Activated CD4-positive, alpha-beta T cell treated with anti-CD3 and anti-CD28 coated beads, Interleukin-2, Interleukin-4, amounts not matched to agents 100 ng/mL and 50 ng/mL, durations not matched to agents 16 hours and 8 hours (primary cell): ENCODE measurements at regions not wholly inside any gene's neighbourhood (a gene's known extent, or its start where the extent isn't known, plus 50 kb on each side); places are given as distances from the start of the nearest gene placed in this dataset.
"Not testable (repeated sequence)": the region's sequence is repeated elsewhere in the genome, so short reads cannot be mapped to it uniquely, and the experiment has no call there.

ENCODE experiments used
- DNase-seq: peaks from one replicate; pipeline ENCODE4 v3.0.0-alpha.2; 2020; ENCODE audit warnings: low spot score

DNA sequence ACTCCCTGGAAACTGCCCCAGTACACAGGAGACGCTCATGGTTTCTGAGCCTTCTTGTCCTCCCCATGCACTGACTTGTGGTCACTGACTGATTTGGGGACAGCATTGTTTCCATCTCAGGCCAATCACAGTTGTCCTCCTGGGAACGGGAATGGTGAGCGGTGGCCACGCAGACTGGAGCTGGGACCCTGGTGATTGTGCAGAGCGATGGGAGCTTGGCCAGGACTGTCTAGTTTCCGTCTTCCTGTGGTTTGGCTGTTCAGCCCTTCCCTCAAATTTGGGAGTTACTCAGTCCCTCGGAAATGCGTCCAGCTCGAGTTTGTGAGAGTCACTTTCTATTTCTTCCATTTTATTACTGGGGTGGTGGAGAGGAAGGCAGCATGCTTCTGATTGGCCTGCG, 250.9 kb downstream of the ACTR3B start:
- DNase-seq = no peak

DNA sequence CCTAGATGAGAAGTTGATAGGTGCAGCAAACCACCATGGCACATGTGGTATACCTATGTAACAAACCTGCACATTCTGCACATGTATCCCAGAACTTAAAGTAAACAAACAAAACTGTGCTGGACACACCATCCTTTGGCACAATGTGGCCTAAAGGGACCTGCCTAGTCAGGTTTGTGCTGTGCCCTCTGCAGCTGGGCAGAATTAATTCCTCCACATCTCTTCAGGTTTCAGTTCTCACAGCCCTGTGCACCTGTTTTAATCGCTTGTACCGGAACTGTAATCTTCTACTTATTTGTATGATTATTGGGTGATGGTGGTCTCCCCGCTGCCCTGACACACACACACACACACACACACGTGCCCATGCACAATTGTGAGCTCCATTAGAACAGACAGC, 252.7 kb downstream of the ACTR3B start:
- DNase-seq = no peak

DNA sequence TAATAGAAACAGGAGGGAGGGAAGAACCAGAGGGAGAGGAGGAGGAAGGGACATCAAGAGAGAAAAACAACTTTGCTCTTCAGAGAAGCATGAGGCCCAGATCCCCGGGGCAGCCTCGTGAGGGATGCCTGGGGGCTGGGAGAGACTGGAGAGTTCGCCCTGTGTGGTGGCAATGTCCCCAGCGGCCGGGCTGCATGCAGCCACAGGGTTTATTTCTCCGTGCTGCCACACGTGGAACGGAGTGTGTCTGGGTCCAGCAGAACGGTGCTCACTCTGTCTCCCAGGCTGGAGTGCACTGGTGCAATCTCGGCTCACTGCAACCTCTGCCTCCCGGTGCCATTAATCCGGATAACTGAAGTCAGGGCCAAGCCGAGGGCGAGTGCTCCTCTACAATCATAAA, 257.7 kb downstream of the ACTR3B start:
- DNase-seq = no peak

DNA sequence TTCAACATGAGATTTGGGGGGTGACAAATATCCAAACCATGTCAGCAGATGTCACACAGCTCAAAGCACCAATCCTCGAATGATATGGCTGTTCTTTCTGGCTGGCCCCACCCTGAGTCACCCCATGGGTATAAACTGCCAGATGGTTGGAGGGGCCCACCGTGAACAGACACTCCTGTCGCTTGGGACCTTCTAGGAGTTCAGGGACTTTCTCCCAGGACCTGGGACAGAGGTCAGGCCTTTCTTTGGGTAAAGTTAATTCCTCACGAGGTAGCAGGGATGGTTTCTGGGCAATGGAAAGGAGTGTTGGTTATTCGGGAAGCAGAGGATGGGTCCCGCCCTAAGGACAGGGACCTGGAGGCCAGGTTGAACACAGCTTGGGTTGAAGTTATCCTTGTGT, 262.0 kb downstream of the ACTR3B start:
- no peak for DNase-seq

DNA sequence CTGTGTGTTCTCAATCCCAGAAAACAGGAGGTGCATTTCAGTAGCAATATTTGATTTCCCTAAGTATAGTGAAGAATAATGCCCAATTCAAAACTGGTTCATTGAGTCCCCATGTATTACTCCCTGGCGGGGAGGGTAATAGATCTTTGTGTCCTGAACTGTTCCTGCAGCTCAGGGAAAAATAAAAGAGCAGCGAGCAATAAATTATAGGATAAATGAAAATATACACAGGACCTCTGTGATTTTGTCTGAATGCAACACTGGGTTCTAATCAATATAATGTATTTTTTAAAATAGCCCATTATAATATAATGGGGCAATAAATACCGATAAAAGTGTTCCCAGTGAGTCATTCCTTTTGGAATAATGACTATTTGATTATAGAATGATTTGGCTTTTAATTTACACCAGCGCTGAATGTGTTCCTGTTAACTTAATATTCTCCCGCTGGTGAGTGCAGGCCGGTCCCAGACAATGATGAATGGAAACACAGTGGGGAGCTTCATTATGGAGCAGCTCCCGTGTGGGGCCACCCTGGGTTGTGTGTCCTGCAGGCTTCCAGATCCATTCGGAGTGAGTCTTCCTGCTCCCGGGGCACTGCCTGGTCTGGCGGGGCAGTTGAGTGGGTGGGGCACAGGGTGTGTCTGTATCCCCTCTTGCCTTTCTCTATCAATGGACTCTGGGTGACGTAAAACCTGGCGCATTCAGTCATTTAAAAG, 263.1 kb downstream of the ACTR3B start:
- no peak for DNase-seq

DNA sequence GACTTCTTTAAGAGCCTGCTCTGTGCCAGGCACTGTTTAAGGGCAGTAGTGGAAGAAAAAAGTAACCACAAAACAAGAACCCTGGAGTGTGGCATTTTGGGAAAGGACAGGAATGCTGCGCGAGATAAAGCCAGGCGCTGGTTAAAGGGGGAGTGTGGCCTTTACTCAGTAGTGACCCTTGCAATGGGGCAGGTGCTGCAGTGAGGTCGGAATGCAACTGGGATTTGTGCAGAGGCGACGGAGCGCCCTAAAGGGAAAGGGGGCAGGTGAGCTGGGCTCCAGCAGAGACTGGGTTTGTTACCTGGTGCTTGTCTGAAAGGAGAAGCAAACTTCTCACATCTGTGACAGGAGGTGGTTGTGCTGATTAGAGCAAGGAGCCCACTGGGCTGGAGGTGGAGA, 263.6 kb downstream of the ACTR3B start:
- no peak for DNase-seq

GRCh38 chr7:153027210-153027609, 267.7 kb downstream of the ACTR3B start:
- DNase-seq = no peak

- DNase-seq = no peak
Observed at GRCh38 chr7:153027904-153028303, 268.4 kb downstream of the ACTR3B start.

- no peak for DNase-seq
Observed at GRCh38 chr7:153030976-153031375, 271.4 kb downstream of the ACTR3B start.

DNA sequence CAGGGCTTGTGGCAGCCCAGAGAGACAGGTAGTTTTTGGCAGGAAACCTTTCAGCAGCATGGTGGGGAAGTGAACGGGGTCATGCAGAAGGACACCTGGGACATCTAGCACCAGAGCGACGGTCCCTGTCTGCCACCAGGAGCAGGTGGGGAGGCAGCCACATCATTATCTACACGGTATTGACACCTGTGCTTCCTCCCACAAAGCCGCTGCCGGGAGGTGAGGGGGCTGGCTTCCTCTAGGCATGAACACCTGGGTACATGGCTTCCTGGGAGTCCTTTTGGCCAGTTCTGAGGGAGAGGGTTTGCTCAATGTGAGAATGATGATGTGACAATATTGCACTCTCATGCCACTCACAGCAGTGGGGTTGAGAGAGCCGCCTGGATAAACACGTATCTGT, 275.2 kb downstream of the ACTR3B start:
- no peak for DNase-seq

- no peak for DNase-seq
Observed at GRCh38 chr7:153036396-153037063, 277.0 kb downstream of the ACTR3B start.

- DNase-seq = no peak
Observed at GRCh38 chr7:153043440-153043839, 283.9 kb downstream of the ACTR3B start.

GRCh38 chr7:153044981-153045380, 285.4 kb downstream of the ACTR3B start:
- no peak for DNase-seq

DNA sequence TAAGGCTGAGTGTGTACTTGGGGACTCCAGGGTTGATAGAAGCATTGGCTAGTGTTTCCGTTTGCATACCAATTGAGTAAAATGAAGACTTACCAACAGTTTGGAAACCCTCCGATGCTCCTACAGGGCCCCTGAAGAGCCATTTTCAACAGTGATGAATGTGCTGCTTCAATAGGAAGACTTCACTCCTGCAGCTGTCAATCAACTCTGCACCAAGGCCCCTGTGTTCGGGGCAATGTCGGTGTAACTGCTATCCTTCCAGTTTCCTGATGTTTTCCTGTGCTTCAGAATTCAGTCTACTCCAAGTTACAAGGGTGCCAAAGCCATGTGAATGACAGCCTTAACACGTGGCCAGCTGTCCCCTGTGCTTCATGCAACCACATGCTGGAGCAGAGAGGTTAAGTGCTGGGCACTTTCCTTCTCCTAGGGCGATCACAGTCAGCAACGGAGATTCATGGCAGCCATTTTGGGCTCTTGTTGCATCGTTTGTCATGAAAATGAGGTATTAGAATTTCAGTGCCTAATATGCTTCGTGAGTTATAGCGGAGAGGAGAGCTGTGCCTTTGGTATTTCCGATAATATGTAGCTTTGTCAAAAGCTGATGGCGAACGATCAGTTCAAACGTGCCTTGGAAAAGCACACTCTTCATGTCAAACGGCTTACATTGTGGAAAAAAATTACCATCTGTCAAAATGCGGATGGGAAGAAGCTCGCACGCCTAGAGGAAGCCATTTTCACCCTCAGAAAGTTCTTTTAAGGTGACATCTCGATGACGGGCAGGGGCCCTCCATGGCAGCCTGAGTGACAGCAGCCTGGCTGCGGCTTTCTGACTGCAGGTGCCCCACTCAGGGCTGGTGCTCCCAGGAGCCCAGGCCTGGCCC, 287.8 kb downstream of the ACTR3B start:
- no peak for DNase-seq

DNA sequence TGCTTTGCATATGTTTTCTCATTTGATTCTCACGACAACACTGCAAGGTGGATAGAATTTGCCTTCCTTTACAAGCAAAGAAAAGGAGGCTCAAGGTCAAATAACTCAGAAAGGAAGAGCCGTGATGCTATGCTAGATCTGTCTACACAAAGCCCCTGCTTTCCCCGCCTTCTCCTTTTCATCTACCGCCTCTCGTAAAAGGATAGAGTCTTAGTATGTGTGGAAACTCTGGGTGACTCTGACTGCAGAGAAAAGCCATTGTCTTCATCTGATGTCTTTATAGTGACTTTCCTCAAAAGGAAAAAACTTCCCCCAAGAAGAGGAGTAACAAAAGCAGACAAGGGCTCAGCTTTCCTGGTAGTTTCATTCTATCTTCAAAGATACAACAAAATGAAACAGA, 292.7 kb downstream of the ACTR3B start:
- no peak for DNase-seq

DNA sequence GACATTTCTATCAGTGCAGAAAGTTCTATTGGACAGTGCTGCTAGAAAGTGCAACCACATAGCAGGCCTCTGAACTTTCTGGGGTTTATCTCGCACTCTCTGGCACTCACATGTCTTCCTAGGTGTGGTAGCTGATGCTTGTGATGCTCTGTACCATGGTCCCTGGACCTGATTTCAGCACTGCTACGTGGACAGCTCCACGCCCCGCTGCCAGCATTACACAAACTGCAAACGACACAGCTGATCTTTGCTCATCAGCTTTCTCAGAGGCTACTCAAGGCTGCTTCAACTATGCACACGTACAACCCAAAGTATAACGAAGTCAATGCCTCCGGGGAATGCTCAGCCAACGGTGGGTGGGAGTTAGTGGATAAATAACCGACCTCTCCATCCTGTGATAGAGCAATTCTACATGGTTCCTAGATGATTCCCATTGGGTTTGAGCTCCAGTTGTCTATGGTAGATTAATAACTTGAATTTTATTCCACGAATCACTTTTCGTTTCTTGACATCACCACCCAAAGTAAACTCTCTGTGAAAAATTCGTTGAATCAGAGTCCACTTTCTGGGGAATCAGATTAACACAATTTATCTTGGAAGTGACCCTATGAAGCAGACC, 302.5 kb downstream of the ACTR3B start:
- DNase-seq = no peak

DNA sequence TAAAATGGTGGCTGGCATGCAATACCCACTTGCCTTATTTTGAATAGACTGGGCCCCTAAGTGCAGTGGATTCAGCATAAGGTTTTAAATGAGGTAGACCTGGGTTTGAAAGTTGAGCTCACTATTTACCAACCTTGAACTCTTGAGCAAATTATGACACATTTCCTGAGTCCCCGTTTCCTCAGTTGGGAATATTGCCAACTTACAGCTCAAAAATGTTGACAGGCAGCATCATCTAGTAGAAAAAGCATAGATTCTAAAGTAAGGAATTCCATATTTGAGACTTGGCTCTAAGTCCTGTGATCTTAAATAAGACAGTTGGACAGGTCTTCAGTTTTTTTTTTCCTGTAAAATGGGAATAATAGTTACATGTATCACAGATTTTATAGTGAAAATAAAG, 305.5 kb downstream of the ACTR3B start:
- DNase-seq = no peak

- DNase-seq = no peak
Observed at GRCh38 chr7:153066711-153067110, 307.2 kb downstream of the ACTR3B start.

DNA sequence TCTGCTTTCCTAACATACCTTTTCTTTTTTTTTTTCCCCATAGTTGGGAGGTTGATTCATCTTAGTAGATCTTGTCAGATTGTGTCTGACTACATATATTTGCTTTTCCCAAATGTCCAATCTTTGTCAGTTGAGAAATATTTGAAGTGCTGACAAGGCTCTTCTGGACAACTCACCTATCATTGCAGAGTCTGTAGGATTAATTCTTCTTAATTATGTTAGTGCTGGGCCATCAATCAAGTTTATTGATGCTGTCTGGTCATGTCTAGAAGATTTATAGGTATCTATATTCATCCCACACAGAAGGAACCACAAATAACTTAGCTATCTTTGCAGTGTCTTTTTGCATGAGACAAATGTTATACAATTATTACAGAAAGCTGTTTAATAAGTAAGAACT, 310.6 kb downstream of the ACTR3B start:
- no peak for DNase-seq

DNA sequence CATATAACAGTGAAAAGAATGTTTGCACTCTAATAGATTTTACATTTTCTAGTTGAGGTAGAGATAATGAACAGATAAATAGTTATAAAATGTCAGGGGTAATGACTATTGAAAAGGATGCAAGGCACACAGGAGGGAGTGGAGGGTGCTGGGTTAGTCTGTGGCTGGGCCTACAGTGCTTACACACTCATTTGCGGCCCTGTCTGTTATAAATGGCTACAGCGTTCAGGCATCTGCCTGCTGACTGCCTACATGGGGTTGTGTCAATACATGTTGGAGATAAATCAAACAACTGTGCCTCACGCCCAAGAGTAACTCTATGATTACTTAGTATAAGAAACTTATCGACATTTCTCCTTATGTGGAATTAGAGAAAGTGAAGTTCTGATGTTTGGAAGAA, 313.3 kb downstream of the ACTR3B start:
- DNase-seq = no peak

DNA sequence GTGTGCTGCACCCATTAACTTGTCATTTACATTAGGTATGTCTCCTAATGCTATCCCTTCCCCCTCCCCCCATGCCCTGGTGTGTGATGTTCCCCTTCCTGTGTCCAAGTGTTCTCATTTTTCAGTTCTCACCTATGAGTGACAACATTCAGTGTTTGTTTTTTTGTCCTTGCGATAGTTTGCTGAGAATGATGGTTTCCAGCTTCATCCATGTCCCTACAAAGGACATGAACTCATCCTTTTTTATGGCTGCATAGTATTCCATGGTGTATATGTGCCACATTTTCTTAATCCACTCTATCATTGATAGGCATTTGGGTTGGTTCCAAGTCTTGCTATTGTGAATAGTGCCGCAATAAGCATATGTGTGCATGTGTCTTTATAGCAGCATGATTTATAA, 316.7 kb downstream of the ACTR3B start:
- not testable (repeated sequence) for DNase-seq

DNA sequence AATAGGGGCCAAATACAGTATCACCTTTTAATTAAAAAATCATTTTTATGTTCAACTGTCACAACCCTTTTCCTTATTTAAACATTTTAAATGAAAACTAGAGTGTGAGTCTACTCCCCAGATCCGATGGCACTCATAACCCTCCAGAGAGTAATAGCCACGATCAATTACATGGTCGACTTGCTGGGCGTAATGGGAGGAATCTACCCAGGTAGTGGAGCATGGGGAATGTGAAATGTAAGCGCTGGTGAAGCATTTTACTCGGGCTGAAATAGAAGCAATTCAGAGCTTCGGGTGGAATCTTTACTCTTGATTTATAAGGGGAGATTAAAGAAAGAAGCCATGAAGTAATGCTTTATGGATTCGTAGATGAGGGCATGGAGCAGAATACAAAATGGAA, 321.9 kb downstream of the ACTR3B start:
- no peak for DNase-seq

DNA sequence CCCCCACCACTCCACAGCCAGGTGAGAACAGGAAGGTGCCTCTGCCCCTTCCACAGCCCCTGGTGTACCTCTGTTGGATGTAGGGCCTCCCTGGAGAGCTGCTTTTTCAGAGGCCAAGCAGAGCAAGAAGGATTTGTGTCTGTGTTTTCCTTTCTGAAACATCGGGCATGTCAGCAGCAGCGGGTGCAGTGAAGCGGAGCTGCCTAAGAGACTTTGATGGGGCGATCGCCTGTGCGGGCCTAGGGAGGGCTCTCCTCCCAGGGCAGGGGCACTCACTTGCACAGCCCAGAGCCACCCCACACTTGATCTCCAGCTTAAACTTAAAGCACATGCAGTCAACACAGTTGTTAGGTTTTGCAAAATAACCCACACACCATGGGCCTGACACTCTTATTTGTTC, 324.7 kb downstream of the ACTR3B start:
- no peak for DNase-seq
